GM11168 (cell line): ENCODE measurements at regions not wholly inside any gene's neighbourhood (a gene's known extent, or its start where the extent isn't known, plus 50 kb on each side); places are given as distances from the start of the nearest gene placed in this dataset.
"Not testable (repeated sequence)": the region's sequence is repeated elsewhere in the genome, so short reads cannot be mapped to it uniquely, and the experiment has no call there.

Experiments
- in situ Hi-C: fragments of 300-500 bp; cut with MboI; formaldehyde crosslinking; loops from one replicate; pipeline ENCODE4 v1.12.0; 2022; ENCODE audit warnings: low sequenced_read_pairs; ENCODE audit not compliant: unreplicated experiment

DNA sequence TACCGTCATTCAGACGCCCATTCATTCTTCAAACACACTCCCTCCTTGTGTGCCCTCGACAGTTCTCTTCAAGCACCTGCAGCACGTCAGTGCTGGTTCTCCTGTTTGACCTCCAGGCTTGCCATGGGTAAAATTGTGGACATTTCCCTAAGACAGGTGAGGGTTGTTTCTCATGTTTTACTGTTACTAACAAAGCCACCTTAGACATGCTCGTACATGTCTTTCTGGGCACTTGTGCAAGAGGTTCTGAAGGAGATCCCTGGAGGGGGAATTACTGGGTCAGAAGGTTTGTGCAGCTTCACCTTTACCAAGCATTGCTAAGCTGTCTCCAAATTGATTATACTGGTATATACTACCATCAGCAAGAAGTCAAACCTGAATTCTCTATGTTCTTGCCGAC, 189.7 kb upstream of the TMEM45B start:
- in situ Hi-C loops: no loop called here

DNA sequence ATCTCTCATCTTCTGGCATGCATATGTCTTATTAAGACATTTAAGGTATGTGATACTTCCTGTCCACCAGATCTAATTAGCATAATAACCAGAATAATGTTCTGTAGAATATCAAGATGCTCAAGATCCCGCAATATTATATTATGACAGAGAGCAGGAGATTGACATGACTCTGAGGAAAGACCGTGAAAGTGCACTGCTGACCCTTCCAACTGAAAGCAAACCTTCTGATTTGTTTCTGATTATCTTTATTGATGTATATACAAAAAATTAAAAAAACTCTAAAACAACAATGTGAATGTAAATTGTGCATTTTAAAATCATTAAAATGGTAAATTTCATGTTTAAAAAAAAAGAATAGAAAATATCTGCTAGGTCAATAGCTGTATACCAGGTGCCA, 184.4 kb upstream of the TMEM45B start:
- in situ Hi-C loops: no loop called here

DNA sequence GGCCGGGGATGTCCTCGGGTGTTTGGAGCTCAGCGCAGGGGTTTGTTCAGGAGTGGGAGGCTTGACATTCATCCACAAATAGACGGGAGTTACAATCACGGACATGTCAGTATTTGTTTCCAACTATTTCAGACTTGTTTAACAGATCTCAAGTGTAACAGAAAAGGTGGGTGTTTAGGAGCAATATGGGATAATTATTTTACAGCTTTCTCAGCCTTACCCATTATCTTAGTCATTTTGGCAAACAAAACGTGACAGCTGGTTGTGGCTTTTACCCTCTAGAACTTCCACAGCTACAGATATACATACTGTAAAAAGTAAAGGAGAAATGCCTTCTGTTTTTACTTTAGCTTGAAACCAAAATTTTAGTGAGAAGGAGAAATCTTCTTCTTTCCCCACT, 178.7 kb upstream of the TMEM45B start:
- in situ Hi-C loops: no loop called here

DNA sequence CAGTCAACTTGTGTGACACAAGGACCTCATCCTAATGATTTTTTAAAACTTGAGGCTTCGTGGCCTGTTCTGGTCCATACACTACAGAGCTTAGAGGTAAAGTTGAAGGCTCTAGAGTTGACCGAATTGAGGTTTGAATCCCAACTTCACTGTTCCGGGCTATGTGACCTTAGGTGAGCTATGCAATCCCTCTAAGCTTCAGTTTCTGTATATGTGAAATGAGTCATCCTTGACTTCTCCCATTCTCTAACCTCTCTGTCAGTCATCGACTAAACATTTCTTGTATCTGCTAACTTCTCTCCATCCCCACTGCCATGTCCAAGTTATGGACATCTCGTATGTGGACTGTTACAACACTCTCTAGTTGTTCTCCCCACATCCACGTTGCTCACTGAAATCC, 178.2 kb upstream of the TMEM45B start:
- in situ Hi-C loops: no loop called here

DNA sequence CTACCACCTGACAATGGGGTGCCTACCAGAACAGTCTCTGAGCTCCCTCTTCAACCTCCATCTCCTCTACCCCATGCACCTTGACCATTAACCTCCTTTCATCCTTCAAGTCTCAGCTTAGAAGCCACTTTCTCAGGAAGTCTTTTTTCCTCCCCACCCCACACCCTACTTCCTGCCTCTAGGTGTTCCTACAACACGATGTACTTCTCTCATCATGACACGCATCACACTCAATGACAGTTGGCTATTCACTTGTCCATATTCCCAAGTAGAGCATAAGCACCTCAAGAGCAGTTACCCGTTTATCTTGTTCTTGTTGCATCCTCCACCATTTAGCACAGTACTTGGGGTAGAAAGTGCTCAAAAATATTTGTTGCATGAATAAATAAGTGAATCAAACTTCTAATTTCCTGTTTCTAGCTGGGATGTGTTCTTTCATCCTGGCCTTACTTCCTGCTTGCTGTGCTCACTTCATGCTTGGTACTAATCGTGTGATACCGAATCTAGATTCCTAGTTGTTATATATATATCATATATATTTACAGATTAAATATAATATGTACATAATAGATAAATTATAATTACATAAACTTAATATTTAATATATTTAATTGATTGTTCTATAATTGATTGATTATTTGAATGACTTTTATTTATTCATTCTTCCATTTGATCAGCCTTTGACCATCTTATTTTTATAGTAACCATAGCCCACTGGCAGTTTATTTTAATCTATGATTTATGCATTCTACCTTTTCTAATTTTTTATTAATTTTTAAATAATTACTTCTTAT, 177.5 kb upstream of the TMEM45B start:
- in situ Hi-C loops: no loop called here

DNA sequence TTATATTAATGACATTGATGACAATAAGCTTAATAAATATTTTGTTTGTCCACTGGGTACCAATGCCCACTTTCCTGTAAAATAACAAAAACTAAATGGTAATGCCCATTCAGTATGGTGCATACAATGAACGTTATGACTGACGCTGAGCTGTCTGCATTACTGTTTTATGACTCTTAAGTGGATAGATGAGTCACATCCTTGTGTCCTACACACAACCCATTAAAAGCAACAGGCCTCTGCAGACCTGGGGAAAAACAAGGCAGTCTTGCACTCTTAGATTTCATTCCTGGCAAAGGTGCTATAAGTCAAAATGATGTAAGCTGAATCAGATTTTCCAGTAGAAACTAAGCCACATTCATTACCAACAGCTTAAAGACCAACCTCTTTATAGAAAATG, 176.3 kb upstream of the TMEM45B start:
- in situ Hi-C loops: no loop called here

DNA sequence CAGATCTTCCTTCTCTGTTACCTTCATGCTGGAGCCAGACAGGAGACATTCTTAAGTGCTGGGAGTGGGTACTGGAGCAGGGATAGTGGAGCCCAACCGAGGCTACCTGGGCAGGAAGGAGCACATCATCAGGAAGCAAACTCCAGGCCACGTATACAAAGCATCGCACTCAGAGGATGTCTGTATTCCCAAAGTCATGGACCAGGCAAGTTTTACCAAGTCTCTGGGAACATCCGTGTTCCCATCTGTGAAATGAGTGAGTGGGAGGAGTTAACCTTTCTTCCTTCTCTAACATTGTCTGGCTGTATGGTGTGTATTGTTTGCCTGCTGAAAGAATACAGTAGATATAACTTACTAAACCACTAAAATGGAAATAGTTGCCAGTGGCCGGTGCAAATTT, 175.0 kb upstream of the TMEM45B start:
- in situ Hi-C loops: no loop called here

DNA sequence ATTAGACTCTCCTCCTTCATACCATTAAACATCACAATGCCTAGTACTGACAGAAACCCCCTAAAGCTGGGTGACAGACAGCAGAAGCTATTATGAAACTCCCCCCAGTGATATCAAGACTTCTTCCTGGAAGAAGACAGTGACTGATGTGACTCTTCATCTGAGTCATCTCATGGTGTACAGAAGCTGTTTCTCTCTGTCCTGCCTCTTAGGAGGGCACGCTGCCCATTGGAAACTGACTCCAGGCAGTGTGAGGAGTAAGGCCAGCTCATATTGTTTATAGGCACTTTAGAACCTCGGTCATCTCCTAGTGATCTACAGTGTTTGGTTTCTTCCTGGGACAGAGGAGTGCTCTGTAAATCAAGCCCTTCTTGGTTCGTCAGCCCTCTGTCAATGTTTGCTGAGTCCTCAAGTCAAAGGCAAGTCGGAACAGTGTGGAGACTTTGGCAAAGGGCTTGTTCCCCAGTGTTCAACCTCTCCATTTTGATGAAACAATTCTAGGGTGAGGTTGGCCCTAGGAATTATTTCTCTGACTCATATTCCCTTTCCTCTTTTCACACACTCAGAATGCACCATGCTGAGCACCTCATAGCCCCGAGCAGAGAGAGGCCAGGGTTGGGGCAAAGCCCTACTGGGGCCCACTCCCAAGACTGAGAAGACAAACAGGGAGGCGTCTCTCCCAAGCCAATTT, 172.5 kb upstream of the TMEM45B start:
- in situ Hi-C loops: no loop called here

DNA sequence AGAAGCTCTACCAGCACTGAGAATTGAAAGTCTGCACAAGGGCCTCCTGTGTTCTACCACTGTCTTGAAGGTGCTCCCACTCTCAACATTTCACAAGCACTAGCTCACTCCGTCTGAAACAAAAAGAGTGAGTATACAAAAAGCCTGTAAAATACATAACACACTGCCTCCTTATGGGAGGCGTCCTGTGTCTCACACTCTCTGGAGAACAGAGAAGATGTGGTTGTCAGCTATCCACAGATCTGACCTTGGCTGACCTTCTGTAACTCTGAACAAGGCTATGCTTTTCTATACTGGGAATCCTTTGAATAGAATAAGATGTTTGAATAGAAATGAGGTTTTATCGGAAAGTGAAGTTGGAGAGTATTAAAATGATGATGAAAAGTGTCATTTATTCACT, 171.3 kb upstream of the TMEM45B start:
- in situ Hi-C loops: no loop called here

DNA sequence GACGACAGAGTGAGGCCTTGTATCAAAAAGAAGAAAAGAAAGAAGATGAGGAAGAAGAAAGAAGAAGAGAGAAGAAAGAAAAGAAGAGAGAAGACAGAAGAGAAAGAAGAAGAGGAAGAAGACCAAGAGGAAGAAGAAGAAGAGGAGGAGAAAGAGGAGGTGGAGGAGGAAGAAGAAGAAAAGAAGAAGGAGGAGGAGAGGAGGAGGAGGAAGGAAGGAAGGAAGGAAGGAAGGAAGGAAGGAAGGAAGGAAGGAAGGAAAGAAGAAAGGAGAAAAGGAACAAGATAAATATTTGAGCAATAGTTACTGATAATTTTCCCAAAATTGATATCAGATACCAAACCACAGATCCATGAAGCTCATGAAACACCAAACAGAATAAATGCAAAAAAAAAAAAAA, 169.7 kb upstream of the TMEM45B start:
- in situ Hi-C loops: no loop called here

DNA sequence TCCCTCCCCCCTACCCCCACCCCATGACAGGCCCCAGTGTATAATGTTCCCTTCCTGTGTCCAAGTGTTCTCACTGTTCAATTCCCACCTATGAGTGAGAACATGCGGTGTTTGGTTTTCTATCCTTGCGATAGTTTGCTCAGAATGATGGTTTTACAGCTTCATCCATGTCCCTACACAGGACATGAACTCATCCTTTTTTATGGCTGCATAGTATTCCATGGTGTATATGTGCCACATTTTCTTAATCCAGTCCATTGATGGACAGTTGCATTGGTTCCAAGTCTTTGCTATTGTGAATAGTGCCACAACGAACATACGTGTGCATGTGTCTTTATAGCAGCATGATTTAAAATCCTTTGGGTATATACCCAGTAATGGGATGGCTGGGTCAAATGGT, 165.6 kb upstream of the TMEM45B start:
- in situ Hi-C loops: not testable (repeated sequence)

DNA sequence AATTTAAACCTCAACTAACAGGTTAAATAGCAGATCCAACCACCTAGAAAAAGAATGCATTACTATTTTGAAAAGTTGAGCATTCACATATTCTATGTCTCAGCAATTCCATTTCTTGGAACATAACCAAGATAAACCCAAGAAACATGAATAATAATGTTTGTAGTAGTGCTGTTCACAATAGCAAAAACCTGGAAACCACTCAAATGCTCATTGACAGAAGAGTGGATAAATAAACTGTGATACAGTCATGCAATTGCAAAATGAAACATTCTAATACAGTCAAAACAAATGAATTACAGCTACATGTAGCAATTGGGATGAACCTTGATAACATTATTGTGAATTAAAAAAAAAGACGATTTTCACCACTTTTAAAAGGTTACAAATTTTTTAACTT, 162.8 kb upstream of the TMEM45B start:
- in situ Hi-C loops: no loop called here

DNA sequence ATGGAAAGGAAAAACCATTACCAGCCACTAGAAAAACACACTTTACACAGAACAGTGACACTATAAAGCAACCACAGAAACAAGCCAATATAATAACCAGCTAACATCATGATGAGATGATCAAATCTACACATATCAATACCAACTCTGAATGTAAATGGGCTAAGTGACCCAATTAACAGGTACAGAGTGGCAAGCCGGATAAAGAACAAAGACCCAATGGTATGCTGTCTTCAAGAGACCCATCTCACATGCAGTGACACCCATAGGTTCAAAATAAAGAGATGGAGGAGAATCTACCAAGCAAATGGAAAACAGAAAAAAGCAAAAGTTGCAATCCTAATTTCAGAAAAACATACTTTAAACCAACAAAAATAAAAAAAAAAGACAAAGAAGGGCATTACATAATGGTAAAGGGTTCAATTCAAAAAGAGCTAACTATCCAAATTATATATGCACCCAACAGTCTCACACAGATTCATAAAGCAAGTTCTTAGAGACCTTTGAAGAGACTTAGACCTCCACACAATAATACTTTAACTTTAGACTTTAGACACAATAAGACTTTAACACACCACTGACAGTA, 160.3 kb upstream of the TMEM45B start:
- in situ Hi-C loops: no loop called here

DNA sequence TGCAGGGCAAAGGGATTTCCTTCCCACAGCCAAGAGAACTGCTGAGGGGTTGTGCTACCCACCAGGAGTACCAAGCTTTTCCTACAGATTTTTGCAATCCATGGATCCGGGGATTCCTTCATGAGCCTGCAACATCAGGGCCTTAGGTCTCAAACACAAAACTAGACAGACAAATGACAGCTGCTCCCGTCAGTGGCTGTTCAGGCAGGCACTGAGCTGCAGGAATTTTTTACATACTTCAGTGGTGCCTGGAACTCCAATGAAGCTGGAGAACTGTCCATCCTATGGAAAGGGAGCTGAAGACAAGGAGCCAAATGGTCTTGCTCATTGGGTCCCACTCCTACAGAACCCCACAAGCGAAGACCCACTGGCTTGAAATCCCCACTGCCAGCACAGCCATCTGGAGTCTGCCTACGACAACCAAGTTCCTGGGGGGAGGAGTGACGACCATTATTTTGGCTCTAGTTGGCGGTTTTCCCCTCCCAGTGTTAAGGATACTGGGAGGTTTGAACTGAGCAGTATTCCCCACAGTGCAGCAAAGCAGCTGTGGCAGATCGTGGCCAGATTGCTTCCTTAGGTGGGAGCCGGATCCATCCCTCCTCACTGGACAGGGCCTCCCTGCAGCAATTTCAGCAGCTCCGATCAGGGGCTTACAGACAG, 157.7 kb upstream of the TMEM45B start:
- in situ Hi-C loops: no loop called here

DNA sequence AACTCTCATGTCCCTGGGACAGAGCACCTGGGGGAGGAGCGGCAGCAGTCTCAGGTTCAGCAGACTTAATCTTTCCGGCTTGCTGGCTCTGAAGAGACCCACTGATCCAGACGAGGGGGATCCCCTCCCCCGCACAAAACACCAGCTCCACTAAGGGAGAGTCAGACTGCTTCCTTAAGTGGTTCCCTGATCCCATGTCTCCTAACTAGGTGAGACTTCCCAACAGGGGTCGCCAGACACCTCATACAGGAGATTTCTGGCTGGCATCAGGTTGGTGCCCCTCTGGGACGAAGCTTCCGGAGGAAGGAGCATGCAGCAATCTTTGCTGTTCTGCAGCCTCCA, 157.2 kb upstream of the TMEM45B start:
- in situ Hi-C loops: no loop called here

DNA sequence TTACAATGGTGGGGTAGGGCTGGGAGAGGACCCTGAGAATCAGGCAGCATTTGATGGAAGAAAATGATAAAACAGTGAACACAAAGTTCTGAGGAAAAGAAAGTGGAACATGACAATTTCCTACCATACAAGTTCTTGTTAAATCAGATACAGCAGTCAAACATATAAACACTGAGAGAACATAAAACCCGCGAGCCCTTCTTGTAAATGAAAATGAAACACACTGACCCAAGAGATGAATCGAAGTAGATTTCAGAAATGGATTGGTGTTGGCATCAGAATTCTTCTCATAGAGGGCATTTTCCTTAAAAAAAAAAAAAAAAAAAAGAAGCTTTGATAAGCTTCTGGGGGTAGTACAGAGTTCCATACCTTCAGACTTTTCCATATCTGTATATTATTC, 134.7 kb upstream of the TMEM45B start:
- in situ Hi-C loops: no loop called here

DNA sequence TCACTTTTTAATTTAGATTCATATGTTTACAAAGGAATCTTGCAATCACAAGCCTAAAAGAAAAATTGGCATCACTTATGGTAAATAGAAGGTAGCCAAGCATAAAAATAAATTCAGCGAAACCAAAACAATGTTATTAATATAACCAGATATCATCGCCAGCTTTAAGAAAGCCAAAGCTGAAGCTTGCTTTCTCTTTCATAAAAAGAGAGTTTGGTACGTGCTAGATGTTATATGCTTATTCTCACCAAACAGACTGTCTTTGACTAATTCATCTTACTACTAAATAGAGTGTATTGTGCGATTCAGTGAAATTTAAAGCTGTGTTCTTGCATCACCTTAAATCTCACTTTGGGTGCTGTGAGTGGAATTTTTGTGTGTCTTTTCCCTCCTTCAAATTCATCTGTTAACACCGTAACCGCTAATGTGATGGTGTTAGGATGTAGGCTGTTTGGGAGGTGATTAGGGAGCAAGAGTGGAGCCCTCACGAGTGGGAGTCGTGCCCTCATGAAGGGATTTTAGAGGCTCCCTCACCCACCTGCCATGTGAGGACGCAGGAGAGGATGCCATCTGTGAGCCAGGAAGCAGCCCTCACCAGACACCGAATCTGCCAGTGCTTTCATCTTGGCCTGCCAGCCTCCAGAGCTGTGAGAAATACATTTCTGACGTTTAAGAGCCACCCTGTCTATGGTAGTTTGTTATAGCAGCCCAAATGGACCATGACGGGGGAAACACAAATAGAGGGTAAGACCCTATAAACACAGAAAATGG, 134.1 kb upstream of the TMEM45B start:
- in situ Hi-C loops: no loop called here

DNA sequence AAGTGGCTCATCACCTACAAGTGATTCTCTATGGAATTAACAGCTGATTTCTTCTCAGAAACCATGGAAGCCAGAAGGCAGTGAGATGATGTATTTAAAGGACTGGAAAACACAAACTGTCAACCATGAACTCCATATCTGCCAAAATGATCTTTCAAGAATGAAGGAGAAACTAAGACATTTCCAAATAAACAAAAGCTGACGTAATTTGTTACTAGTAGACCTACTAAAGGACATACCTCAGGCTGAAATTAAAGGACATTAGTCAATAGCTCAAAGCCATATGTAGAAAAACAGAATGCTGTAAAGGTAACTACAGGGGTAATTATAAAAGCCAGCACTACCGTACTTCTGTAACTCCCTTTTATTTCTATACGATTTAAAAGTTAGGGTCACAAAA, 129.4 kb upstream of the TMEM45B start:
- in situ Hi-C loops: no loop called here

DNA sequence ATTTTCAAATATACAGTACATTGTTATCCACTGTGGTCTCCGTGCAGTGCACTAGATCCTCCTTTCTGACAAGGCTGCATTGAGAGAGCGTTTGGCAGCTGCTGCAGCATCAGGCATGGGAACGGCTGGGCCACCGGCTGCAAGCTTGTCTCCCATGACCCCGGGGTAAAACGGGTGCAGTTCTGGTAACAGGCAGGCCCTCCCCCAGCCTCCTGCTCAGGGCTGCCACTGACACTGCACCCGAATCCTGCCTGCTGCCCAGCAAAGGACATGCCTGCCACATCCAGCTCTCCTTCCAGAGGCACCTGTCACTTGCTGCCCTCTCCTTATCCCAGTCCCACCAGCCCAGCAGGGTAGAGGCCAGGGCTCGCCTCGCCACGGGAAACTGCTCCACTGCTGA, 124.5 kb upstream of the TMEM45B start:
- in situ Hi-C loops: no loop called here

DNA sequence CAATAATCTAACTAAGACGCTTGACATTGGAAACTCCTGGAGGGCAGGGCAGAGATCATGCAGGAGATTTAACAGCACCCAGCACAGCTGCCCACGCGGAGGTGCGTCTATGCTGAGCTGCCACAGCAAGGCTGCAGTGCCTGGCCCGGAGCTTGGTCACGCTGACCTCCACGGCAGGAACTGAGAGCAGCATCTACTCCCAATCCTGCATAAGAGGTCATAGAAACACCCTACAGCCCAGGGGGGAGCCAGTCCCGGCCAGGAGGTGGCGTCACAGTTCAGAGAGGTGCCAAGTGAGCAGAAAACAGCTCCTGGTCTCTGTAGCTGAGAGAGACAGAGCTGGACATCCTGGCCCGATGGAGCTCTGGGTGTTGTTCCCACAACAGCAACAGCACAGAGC, 121.1 kb upstream of the TMEM45B start:
- in situ Hi-C loops: no loop called here

DNA sequence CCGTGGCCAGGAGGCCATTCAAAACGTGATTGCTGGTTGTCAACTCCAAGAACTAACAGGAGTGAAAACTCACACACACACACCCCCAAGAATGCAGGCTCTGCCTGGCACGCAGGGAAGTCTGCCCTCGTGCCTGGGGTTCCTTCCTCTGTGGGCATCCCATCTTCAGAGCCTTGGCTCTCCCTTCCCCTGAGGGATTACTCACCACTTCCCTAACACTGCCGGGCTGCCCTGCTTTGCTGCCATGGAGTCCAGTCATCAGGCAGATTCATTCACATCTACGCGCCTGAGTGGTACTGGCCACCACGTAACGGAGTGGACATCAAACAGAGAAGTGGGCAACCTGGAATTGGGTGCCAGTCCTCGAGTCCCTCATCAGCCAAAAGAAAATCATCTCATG, 120.7 kb upstream of the TMEM45B start:
- in situ Hi-C loops: no loop called here
